ENCODE measurements at regions not wholly inside any gene's neighbourhood (a gene's known extent, or its start where the extent isn't known, plus 50 kb on each side); places are given as distances from the start of the nearest gene placed in this dataset.

DNA sequence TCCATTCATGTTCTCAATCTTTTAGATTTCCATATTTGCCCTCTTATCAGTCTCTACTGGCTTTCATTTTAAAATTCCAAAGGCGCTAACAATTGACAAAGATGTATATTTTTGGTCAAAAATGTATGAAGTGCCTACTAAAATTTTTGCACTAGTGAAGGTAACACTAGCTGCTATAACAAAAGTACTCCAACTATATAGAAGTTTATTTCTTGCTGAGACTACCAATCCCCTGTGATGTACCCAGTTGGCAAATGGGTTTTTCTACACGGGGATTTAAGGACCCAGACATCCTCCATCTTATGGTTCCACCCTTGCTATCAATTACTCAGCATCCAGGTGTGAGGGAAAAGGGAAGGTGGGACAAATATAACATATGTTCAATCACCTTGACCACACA lies 75.3 kb upstream of the TSPAN8 start:
- no peak for DNase-seq

DNA sequence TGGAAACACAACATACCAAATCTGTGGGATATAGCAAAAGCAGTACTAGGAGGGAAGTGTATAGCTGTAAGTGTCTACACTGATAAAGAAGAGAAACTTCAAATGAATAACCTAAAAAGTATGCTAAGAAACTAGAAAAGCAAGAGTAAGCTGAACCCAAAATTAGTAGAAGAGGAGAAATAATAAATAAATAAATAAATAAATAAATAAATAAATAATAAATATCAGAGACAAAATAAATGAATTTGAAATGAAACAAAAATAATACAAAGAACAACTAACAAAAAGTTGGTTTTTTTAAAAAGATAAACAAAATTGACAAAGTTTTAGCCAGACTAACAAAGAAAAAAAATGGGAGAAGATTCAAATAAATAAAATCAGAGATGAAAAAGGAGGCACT lies 72.7 kb upstream of the TSPAN8 start:
- no peak for DNase-seq

- no peak for DNase-seq
Measured at GRCh38 chr12:71223139-71223538, 65.3 kb upstream of the TSPAN8 start.

DNA sequence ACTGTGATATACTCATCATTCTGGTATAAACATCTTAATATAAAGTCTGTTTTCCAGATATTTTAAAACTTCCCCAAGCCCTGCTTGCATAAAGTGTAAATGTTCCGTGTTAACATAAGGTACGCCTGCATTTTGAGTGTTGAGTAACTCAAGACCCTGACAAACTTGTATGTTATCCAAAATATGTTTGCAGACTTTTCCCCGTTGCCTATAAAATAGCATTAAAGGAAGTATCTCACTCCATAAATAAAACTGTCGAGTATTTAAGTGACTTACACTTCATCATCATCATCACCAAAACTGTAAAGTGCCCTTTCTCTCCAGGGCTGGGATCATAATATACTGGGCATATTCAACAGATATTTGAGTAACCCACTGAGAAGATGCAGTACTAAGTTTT lies 64.6 kb upstream of the TSPAN8 start:
- DNase-seq, result no peak

DNA sequence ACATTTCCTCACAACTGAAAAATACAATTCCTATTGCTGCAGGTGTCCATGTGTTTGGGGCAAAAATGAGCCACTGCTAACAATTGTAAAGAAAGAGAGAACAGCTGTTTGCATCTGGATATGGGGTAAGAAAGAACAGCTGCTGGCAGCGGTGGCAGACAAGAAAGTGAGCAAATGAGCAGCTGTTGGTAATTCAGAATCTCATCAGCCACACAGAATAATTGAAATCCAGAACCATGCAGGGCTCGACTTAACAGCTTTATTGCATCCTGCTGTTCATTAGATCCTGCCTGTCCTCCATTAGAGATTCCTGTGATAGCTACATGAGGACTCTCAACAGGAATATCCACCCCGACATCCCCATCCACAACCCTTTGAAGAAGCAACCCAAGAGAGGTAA lies 62.5 kb upstream of the TSPAN8 start:
- no peak for DNase-seq

DNA sequence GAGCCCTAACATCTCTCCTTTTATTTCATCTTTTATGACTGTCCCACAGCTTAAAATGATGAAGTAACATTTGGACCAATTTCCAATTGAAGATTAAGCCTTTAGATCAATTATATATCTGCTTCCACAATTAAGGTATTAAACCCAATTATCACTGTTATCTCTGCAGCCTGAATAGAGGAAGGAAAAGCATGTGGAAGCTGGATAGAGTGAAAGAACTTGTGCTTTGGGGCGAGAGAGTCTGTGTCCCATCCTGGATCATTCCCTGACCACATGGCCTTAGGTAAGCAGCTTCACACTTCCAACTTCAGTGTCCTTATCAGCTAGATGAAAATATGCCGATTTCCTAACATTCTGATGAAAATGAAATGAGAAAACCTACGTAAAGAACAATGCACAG lies 61.4 kb upstream of the TSPAN8 start:
- no peak for DNase-seq

- DNase-seq, result no peak
Measured at GRCh38 chr12:71218616-71219015, 60.8 kb upstream of the TSPAN8 start.

DNA sequence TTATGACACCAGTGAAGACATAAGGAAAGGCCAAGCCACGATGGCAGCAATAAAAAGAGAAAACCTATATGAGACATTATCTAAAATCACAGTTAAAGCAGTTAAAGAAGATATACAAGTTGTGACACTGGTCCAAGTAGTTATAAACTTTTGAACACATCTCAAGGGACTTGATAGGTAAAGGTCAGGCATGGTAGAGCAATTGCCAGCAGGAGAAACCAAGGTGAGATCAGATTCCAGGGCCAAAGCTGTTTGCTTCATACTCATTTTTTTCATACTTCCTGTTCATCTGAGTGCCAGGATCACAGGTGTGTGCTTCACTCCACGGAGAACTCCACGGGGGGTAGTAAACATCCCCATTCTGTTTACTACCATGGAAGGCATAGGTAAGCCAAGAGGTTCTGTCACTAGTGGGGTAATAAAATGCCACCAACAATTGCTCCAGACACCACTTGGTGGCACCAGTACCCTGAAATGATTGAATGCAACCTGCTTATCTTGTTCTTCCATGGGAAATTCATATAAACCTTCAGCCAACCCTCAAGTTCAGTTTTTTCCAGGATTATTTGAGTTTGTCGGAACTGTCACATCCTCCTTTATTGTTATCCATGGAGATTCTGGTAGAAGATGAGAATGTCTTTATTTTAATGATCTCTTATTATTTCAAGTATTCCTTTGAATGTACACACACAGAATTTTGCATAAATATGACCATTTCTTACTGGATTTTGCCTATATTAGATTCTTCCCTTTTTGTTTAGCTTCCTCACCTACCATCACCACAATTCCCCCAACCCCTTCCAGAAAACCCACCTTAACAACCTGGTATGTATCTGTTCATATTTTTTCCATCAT lies 59.2 kb upstream of the TSPAN8 start:
- peak; percentile 74 for DNase-seq

- DNase-seq, result no peak
Measured at GRCh38 chr12:71214511-71215285, 56.9 kb upstream of the TSPAN8 start.

DNA sequence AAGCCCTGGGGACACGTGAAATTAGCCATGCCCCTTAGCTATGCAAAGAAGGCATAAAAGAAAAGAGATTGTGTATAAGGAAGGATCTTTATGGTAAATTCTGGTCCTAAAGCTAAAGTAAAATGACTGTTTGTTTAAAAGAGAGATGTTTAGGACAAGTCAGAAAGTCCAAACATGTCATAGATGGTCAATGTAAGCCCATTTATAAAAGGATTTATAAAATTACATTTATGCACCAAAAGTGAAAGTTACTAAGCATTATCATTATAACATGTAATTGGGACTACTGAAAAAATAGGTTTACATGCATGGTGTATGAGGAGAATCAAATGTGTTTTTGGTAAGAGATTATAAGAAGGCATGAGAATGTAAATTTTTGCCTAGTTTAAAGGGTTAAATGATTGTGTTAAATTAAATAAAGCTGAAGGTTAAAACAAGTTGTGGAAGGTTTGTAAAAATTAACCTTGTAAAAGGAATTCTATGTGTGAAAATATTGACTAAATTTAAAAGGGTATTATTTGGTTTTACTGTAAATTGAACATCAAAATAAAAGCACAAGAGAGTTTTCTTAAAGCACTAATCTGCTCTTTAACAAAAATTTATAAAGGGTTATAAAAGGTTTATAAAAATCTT lies 50.4 kb upstream of the TSPAN8 start:
- DNase-seq, result no peak
